ENCODE measurements at regions not wholly inside any gene's neighbourhood (a gene's known extent, or its start where the extent isn't known, plus 50 kb on each side); places are given as distances from the start of the nearest gene placed in this dataset.

DNA sequence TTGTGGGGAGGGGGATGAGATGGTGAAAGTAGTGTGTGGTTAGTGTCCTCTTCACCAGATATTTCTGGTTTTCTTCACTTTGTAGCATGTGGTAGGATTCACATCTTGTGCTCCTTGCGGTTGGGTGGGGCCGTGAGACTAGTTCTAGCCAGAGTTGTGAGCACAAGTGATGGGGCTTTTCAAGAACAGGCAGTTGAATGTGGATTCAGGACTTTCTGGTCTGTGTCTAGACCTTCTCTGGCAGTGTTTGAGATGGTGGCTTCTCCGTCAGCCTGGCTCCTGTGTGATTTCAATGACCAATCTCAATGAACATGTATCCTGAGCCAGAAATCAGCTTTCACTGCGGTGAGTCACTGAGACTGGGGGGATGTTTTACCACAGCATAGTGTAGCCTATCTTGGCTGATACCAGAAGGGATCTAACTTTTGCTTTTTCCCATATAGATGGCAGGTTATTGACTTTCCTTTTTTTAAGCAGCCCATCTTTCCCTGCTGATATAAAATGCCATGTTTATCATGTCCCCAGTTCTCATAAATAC is 82.6 kb downstream of the RPLP1 start:
- no peaks in the 10 kb centered on the region for H3K36me3 ChIP-seq (ENCODE audit: insufficient read depth)
- 89% methylated on average over 4 of the region's 4 CpGs for WGBS
- no peaks in the 10 kb centered on the region for H3K4me1 ChIP-seq (ENCODE audit: insufficient read depth)
- no peak for DNase-seq (ENCODE audit: extremely low spot score)
- H3K4me3 ChIP-seq (ENCODE audit: low read depth, low read length) = no peak overlapping the region
- no peak overlapping the region for H3K27ac ChIP-seq (ENCODE audit: low read depth)

DNA sequence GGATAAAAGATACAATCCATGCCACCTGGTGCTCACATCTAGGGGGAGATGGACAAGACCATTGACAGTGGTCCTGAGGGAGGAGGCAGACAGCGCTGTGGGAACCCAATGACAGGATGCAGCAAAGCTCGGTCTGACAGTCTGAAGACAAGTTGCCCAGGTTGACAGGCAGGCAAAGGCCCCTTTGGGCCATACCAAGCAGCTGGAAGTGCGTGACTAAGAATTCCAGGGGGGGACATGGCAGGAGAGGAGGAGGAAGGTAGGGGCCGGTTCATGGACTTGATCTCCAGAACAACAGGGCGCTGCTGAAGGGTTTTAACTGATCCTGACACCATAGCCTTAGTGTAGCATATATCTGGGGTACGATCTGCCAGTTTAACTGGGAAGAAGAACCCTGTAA is 83.4 kb downstream of the RPLP1 start:
- H3K4me3 ChIP-seq (ENCODE audit: low read depth, low read length) = no peak overlapping the region
- DNase-seq (ENCODE audit: extremely low spot score) = no peak
- H3K36me3 ChIP-seq (ENCODE audit: insufficient read depth) = no peaks in the 10 kb centered on the region
- no peak overlapping the region for H3K27ac ChIP-seq (ENCODE audit: low read depth)
- no peaks in the 10 kb centered on the region for H3K4me1 ChIP-seq (ENCODE audit: insufficient read depth)
- 86% methylated on average over 6 of the region's 6 CpGs for WGBS

DNA sequence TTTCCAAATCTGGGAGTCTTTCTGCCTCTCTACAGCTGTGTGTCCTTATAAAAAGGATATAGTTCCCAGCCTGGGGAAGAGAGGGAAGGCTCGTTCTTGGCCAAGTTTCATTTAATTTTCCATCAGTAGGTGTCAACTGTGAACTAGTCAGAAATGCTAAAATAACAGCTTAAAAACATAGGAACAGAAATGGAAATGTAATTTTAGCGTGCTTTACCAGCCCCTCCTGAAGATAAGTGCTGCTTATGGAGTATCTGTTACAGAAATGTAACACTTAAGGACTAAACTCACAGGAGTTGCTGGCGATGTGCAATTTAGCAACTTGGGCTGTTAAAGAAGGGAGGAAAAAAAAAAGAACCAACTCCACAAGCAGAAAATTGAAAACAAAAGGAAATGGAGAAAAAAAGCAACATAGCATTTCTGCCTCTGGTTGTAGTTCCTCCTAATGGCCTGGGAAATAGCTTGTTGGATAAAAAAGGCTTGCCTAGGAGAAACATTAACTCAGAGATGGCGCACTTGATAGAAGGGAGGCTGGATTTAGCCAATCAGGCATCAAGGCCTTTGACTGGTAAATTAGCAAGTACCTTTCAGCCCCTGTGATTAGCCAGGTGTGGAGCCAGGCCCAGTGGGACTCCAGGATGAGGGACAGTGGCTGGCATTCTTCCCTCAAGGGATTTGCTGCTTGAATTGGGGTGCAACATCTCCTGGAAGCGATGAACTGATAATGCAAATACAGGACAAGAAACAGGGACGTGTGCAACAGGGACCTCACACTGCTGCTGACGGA is 84.3 kb downstream of the RPLP1 start:
- DNase-seq (ENCODE audit: extremely low spot score) = no peak
- Histone ChIP-seq H3K36me3 (ENCODE audit: insufficient read depth) (no peaks in the 10 kb centered on the region), H3K4me3 (ENCODE audit: low read depth, low read length) (no peak overlapping the region), H3K27ac (ENCODE audit: low read depth) (no peak overlapping the region), H3K4me1 (ENCODE audit: insufficient read depth) (no peaks in the 10 kb centered on the region)
- 85% methylated on average over 7 of the region's 7 CpGs for WGBS

DNA sequence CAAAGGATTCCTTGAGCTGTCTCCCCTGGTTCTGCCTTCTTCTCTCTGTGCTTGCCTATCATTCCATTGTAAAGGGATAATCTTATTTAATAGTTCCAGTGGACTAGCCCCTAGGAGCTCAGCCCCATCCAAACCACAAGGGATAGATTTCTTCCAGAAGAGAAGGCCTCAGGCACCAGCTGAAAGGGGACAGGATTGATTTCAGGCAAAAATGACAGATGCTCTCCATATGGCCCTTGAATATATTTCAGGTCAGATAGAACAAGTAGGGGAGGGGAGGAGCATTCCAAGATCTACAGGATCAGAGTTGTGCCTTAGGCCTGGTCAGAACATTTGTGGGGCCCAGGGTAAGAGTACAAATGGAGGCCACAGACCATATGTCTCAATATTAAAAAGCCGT is 85.3 kb downstream of the RPLP1 start:
- H3K27ac ChIP-seq (ENCODE audit: low read depth) = no peak overlapping the region
- WGBS = 100% methylated on average over 1 of the region's 1 CpG
- no peaks in the 10 kb centered on the region for H3K36me3 ChIP-seq (ENCODE audit: insufficient read depth)
- H3K4me3 ChIP-seq (ENCODE audit: low read depth, low read length) = no peak overlapping the region
- DNase-seq (ENCODE audit: extremely low spot score) = no peak
- no peaks in the 10 kb centered on the region for H3K4me1 ChIP-seq (ENCODE audit: insufficient read depth)

DNA sequence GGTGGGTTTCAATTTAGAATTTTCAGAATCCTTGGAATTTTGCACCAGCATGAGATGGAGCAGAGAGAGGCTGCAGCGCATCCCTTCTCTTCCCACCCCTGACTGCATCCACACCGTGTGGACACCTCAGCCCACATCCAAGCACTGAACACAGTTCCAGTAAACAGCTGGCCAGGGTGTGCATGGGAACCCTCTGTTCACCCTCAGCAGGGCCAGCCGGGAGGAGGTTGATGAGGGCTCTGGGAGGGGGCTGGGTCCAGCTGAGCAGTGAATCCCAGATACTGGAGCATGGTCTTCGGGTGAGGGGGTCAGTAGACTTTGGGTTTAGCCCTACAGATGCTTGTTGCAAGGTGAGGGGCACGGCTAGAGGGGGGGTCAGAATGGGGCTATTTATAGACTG is 85.8 kb downstream of the RPLP1 start:
- Histone ChIP-seq H3K4me1 (ENCODE audit: insufficient read depth) (no peaks in the 10 kb centered on the region), H3K27ac (ENCODE audit: low read depth) (no peak overlapping the region), H3K4me3 (ENCODE audit: low read depth, low read length) (no peak overlapping the region), H3K36me3 (ENCODE audit: insufficient read depth) (no peaks in the 10 kb centered on the region)
- DNase-seq (ENCODE audit: extremely low spot score) = no peak
- WGBS = 90% methylated on average over 5 of the region's 5 CpGs

DNA sequence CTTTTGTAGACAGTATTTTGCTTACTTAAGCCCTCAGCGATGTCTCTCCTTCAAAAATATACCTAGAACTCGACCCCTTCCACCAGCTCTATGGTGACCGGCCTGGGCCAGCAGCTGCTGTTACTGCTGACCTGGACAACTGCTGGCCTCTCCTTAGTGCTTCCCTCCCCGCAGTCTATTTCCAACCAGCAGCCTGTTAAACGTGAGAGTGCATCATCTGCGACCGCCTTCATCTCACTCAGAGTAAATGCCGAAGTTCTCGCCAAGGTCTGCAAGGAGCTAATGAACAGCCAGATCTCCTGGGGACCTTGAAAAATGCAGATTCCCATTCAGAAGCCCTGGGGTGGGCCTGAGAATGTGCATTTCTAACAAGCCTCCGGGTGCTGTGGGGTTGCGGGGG is 86.7 kb downstream of the RPLP1 start:
- H3K4me3 ChIP-seq (ENCODE audit: low read depth, low read length) = no peak overlapping the region
- H3K4me1 ChIP-seq (ENCODE audit: insufficient read depth) = no peaks in the 10 kb centered on the region
- DNase-seq (ENCODE audit: extremely low spot score) = no peak
- 87% methylated on average over 11 of the region's 11 CpGs for WGBS
- no peak overlapping the region for H3K27ac ChIP-seq (ENCODE audit: low read depth)
- H3K36me3 ChIP-seq (ENCODE audit: insufficient read depth) = no peaks in the 10 kb centered on the region

DNA sequence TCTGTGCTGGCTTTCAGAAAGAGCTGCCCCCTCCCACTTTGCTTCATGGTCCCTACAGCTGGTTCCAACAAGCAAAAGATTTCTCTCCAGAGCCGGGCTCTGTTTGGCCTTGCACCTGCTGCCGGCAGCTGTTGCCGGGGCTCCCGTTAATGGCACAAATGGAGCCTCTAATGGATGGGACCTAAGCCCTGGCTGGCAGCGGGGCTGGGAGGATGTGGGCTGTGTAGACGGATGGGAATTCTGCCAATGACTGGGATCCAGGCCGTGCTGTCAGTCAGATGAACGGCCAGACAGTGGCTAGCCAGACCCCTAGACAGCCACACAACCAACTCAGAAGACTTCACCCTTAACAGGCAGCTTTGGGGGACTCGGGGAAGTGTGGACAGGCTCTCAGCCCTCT is 88.0 kb downstream of the RPLP1 start:
- 69% methylated on average over 9 of the region's 9 CpGs for WGBS
- no peak overlapping the region for H3K4me3 ChIP-seq (ENCODE audit: low read depth, low read length)
- no peak overlapping the region for H3K27ac ChIP-seq (ENCODE audit: low read depth)
- DNase-seq (ENCODE audit: extremely low spot score) = no peak
- no peaks in the 10 kb centered on the region for H3K36me3 ChIP-seq (ENCODE audit: insufficient read depth)
- H3K4me1 ChIP-seq (ENCODE audit: insufficient read depth) = no peaks in the 10 kb centered on the region

DNA sequence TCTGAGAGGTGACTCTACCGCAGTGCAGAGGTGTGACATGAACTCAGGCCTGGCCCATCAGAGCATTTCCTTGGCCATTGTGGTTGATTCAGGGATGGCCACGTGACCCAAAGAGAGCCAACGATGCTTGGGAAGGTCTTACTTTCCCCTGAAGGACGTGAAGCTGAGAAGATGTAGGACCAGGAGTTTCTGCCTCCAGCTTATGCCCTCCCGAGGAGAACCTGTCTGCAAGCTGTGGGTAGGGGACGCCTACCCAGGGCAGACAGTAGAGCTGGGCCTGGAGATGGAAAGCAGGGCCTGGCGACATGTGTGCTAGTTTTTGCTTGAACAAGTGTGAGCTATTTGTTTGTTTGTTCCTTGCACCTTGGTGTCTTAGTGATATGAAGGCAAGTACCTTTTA is 89.4 kb downstream of the RPLP1 start:
- DNase-seq (ENCODE audit: extremely low spot score) = no peak
- 93% methylated on average over 7 of the region's 7 CpGs for WGBS
- H3K36me3 ChIP-seq (ENCODE audit: insufficient read depth) = no peaks in the 10 kb centered on the region

DNA sequence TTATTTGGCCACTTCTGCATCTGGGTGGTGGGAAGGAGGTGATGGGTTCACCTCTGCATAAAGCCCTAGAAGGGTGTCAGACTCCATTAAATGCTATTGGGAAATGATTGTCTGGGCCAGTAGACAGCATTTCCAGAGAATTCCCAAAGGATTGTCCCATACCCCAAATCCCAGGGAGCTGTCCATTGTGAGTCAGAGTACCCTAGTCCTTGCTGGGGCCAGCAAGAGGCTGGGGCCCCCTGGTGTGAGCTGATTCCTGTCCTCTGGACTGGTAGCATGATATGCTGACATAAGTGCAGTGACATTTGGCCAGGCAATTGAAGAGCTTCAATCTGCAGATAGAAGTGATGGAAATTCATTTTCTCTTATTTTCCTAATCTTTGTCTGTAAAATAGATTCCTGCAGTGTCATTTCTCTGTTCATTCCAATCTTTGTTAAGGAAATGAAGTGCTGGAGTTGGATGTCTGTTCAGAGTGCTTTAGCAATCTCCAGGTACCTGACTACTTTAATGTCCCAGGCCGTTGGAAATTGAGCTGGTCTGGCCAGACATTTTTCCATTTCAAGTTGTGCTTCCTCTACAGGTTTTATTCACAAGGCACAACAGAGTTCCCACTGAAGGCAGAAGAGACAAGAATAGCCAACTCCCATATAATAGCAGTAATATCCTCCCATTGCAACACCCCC is 91.2 kb downstream of the RPLP1 start:
- H3K27ac ChIP-seq (ENCODE audit: low read depth) = no peak overlapping the region
- WGBS = 56% methylated on average over 1 of the region's 1 CpG
- no peak overlapping the region for H3K4me3 ChIP-seq (ENCODE audit: low read depth, low read length)
- no peaks in the 10 kb centered on the region for H3K4me1 ChIP-seq (ENCODE audit: insufficient read depth)
- no peaks in the 10 kb centered on the region for H3K36me3 ChIP-seq (ENCODE audit: insufficient read depth)
- no peak for DNase-seq (ENCODE audit: extremely low spot score)

More for the DNA sequence above, 89.4 kb downstream of the RPLP1 start:
- H3K4me3 ChIP-seq (ENCODE audit: low read depth, low read length) = no peak overlapping the region
- H3K27ac ChIP-seq (ENCODE audit: low read depth) = no peak overlapping the region
- no peaks in the 10 kb centered on the region for H3K4me1 ChIP-seq (ENCODE audit: insufficient read depth)

DNA sequence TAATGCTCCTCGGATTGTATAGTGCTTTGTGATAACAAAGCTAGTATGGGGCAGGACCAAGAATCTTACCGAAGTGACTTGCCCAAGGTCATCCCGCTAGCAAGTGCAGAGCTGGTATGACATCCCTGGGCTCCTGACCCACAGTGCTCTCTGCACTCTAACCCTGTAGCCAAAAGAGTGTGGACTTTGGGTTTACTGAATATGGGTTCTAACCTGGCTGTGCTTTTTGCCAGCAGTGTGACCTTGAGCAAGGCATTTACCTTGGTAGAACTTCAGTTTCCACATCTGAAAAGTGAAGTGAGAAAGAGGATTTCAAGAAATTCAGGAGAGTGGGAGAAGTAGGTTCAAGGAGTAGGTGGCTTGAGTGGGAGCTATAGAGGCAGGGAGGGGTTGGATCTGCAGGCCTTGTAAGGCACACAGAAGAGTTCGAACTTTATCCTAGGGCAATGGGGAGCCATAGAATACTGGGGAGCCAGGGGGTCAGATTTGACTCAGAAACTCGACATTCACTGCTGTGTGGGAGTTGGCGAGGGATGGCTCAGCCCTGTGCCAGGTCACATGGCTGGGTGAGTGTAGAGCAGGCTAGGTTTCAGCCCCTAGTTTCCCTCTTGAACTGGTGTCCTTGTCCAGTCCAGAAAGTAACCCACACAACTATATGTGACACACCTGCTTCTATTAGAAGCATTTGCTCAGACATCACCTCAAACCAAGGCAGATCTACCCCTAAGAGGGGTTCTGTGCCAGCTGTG is 91.9 kb downstream of the RPLP1 start:
- DNase-seq (ENCODE audit: extremely low spot score) = no peak
- 84% methylated on average over 6 of the region's 6 CpGs for WGBS
- H3K4me1 ChIP-seq (ENCODE audit: insufficient read depth) = no peaks in the 10 kb centered on the region

DNA sequence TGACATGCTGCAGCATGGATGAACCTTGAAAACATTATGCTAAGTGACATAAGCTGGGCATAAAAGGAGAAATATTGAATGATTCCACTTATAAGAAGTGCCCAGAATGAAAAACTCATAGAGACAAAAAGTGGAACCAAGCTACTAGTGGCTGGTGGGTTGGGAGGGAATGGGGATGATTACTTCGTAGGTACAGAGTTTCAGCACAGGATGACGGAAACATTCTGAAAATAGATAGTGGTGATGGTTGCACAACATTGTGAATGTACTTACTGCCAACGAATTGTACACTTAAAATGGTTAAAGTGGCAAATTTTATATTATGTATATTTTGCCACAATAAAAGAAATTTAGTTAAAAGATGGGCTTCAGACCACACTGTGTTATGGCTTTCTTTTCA is 93.6 kb downstream of the RPLP1 start:
- WGBS = 60% methylated on average over 3 of the region's 3 CpGs
- Histone ChIP-seq H3K36me3 (ENCODE audit: insufficient read depth) (no peaks in the 10 kb centered on the region), H3K27ac (ENCODE audit: low read depth) (no peak overlapping the region), H3K4me3 (ENCODE audit: low read depth, low read length) (no peak overlapping the region), H3K4me1 (ENCODE audit: insufficient read depth) (no peaks in the 10 kb centered on the region)
- no peak for DNase-seq (ENCODE audit: extremely low spot score)

More for the DNA sequence above, 91.9 kb downstream of the RPLP1 start:
- H3K27ac ChIP-seq (ENCODE audit: low read depth) = no peak overlapping the region
- no peak overlapping the region for H3K4me3 ChIP-seq (ENCODE audit: low read depth, low read length)
- H3K36me3 ChIP-seq (ENCODE audit: insufficient read depth) = no peaks in the 10 kb centered on the region

DNA sequence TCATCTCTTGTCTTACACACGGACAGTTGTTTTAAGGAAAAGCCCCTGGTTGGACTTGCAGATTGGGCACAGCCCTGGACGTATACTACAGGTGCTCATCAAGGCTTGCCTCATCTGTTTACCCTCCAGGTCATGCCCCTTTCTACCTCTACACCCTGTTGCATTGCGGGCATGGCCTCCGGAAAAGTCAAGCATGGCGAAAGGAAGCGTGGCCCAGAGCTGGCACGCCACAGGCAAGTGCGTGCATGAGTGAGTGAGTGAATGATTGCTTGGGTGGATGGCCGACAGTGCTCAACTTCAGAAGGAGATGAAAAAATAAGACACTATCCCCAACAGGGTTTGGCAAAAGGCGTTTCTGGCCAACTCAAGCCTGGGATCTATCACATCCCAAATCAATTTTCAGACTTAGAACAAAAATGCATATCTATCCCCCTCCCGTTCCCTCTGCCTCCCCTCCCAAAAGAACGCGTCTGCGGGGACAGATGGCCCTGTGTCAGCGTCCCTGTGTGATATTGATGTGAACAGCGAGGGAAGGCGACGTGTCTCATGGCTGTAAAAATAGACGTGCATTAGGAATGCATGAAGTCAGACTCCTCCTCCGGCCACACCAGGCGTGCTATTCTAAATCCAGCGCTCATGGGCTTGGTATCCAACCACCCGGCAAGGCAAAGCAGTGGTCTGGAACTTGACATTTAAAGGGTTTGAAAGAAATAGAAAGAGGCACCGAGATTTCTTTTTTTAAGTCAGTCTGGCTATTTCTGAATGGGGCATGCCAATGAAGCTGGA is 96.0 kb downstream of the RPLP1 start:
- H3K27ac ChIP-seq (ENCODE audit: low read depth) = no peak overlapping the region
- no peaks in the 10 kb centered on the region for H3K4me1 ChIP-seq (ENCODE audit: insufficient read depth)
- H3K36me3 ChIP-seq (ENCODE audit: insufficient read depth) = no peaks in the 10 kb centered on the region
- 64% methylated on average over 24 of the region's 24 CpGs for WGBS
- H3K4me3 ChIP-seq (ENCODE audit: low read depth, low read length) = no peak overlapping the region
- DNase-seq (ENCODE audit: extremely low spot score) = no peak

DNA sequence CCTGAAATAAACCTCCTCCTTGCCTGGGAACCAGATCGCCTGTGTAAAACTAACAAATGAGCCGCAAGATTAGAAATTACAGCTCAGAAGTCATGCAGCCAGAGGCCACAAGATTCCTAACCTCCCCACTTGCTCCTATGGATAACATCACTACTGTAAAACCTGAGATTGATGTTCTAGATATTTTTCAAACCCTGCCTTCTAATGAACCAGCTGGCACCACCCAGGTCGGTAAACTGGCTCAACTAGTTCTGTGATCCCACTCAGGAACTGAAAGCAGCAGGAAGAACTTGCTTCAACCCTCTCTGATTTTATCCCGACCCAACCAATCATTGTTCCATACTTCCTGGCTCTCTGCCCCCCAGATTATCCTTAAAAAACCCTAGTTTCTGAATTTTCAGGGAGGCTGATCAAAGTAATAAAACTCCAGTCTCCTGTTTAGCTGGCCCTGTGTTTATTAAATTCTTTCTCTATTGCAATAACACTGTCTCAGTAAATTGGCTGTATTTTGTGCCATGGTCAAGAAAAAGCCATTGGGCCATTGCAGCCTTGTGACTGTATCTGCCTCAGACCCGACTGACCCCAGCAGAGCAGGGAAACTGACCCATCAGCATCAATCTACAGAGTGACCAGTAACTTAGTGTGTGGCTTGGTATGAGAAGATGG is 98.9 kb downstream of the RPLP1 start:
- no peaks in the 10 kb centered on the region for H3K36me3 ChIP-seq (ENCODE audit: insufficient read depth)
- no peak overlapping the region for H3K27ac ChIP-seq (ENCODE audit: low read depth)
- H3K4me3 ChIP-seq (ENCODE audit: low read depth, low read length) = no peak overlapping the region
- no peaks in the 10 kb centered on the region for H3K4me1 ChIP-seq (ENCODE audit: insufficient read depth)
- 70% methylated on average over 5 of the region's 5 CpGs for WGBS
- no peak for DNase-seq (ENCODE audit: extremely low spot score)

Data from urinary bladder (tissue), 3 donors.